HL-60 (cell line): ENCODE measurements at regions not wholly inside any gene's neighbourhood (a gene's known extent, or its start where the extent isn't known, plus 50 kb on each side); places are given as distances from the start of the nearest gene placed in this dataset.

ENCODE experiments used
- CTCF ChIP-seq: IDR thresholded peaks from one replicate; pipeline ENCODE4 v1.5.1; 2011; ENCODE audit warnings: low read length, control low read depth, inconsistent platforms; ENCODE audit not compliant: insufficient read depth
- GABPA ChIP-seq: IDR thresholded peaks from 2 replicates; pipeline ENCODE4 v1.6.1; 2012; ENCODE audit warnings: low read depth
- POLR2AphosphoS5 ChIP-seq: IDR thresholded peaks from 2 replicates; pipeline ENCODE4 v1.6.1; 2012; ENCODE audit warnings: low read depth
- REST ChIP-seq: IDR thresholded peaks from 2 replicates; pipeline ENCODE4 v1.6.1; 2012; ENCODE audit warnings: low read depth; ENCODE audit not compliant: insufficient replicate concordance
- SPI1 ChIP-seq: IDR thresholded peaks from 2 replicates; pipeline ENCODE4 v1.6.1; 2012; ENCODE audit warnings: low read depth, mild to moderate bottlenecking, borderline replicate concordance

DNA sequence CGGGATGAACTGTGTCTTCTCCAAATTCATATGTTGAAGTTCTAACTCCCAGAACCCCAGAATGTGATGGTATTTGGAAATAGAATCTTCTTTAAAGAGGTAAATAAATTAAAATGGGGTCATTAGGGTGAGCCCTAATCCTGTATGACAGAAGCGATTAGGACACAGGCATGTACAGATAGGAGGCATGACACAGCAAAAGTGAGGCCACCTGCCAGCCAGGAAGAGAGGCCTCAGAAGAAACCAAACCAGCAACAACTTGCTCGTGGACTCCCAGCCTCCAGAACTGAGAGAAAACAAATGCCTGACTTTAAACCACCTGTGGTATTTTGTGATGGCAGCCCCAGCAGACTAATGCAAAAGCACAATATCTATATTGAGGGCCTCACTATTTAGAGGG lies 214.3 kb downstream of the NEBL start:
- TF ChIP-seq REST = no peak
- no peak for TF ChIP-seq GABPA
- TF ChIP-seq SPI1 = no peak
- no peak for TF ChIP-seq POLR2AphosphoS5
- no peak for TF ChIP-seq CTCF
